ENCODE measurements at regions not wholly inside any gene's neighbourhood (a gene's known extent, or its start where the extent isn't known, plus 50 kb on each side); places are given as distances from the start of the nearest gene placed in this dataset.

GRCh38 chr3:67798412-67798811 lies 144.0 kb upstream of the SUCLG2 start:
- H3K4me3 ChIP-seq (ENCODE audit: low read depth, low read length): no peak overlapping the region
- TF ChIP-seq, protein P1, sequence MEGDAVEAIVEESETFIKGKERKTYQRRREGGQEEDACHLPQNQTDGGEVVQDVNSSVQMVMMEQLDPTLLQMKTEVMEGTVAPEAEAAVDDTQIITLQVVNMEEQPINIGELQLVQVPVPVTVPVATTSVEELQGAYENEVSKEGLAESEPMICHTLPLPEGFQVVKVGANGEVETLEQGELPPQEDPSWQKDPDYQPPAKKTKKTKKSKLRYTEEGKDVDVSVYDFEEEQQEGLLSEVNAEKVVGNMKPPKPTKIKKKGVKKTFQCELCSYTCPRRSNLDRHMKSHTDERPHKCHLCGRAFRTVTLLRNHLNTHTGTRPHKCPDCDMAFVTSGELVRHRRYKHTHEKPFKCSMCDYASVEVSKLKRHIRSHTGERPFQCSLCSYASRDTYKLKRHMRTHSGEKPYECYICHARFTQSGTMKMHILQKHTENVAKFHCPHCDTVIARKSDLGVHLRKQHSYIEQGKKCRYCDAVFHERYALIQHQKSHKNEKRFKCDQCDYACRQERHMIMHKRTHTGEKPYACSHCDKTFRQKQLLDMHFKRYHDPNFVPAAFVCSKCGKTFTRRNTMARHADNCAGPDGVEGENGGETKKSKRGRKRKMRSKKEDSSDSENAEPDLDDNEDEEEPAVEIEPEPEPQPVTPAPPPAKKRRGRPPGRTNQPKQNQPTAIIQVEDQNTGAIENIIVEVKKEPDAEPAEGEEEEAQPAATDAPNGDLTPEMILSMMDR (IDR thresholded peaks at IDR 0.05; ENCODE audit: low read depth, low read length): no peak

GRCh38 chr3:67791620-67792019 lies 137.2 kb upstream of the SUCLG2 start:
- no peak overlapping the region for H3K4me3 ChIP-seq (ENCODE audit: low read depth, low read length)
- TF ChIP-seq, protein P1 (IDR thresholded peaks at IDR 0.05; ENCODE audit: low read depth, low read length): no peak

DNA sequence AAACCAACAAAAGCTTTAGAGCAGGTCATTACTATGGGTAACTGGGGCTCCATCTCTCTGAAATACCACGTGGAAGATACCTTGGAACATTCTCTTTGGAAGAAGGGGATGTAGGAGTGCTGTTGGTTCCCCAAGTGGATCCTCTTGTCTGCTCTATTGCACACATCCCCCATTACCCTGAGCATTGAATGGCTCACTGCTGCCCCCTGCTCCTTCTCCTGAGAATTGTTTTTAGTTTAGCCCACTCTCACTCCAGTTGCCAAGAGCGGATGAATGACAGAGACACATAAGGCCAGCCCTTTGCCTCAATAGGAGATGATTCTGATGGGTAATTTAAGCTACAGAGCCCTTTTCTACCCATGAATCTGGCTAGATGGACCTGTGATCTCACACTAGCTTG lies 135.6 kb upstream of the SUCLG2 start:
- TF ChIP-seq, protein P1 (IDR thresholded peaks at IDR 0.05; ENCODE audit: low read depth, low read length): peak; percentile 76
- H3K4me3 ChIP-seq (ENCODE audit: low read depth, low read length): no peak overlapping the region

GRCh38 chr3:67788396-67788795 lies 134.0 kb upstream of the SUCLG2 start:
- H3K4me3 ChIP-seq (ENCODE audit: low read depth, low read length): no peak overlapping the region
- TF ChIP-seq, protein P1 (IDR thresholded peaks at IDR 0.05; ENCODE audit: low read depth, low read length): no peak

- no peak overlapping the region for H3K4me3 ChIP-seq (ENCODE audit: low read depth, low read length)
- TF ChIP-seq, protein P1 (IDR thresholded peaks at IDR 0.05; ENCODE audit: low read depth, low read length): no peak
These were observed 129.2 kb upstream of the SUCLG2 start for GRCh38 chr3:67783281-67784250.

- TF ChIP-seq, protein P1 (IDR thresholded peaks at IDR 0.05; ENCODE audit: low read depth, low read length): no peak
These were observed 127.5 kb upstream of the SUCLG2 start for GRCh38 chr3:67781871-67782270.

GRCh38 chr3:67781218-67781617 lies 126.8 kb upstream of the SUCLG2 start:
- H3K4me3 ChIP-seq (ENCODE audit: low read depth, low read length): no peak overlapping the region
- TF ChIP-seq, protein P1 (IDR thresholded peaks at IDR 0.05; ENCODE audit: low read depth, low read length): no peak

More at GRCh38 chr3:67781871-67782270, 127.5 kb upstream of the SUCLG2 start:
- H3K4me3 ChIP-seq (ENCODE audit: low read depth, low read length): no peak overlapping the region
